WTC11 (cell line): ENCODE measurements at regions not wholly inside any gene's neighbourhood (a gene's known extent, or its start where the extent isn't known, plus 50 kb on each side); places are given as distances from the start of the nearest gene placed in this dataset.

ENCODE experiments used
- ATAC-seq: fragments of 200-7000 bp; cut with Tn5 transposase; 2 replicates; pipeline ENCODE4 v1.10.0; 2021; ENCODE audit warnings: mild to moderate bottlenecking, moderate library complexity
- CTCF ChIA-PET: fragments of 300-600 bp; sonication (Branson Sonifier 250); formaldehyde crosslinking; loops from one replicate; lab custom pipeline; 2021; ENCODE audit warnings: antibody characterized with exemption; lab: Charles Lee
- POLR2A ChIA-PET: fragments of 350-600 bp; sonication (Branson Sonifier 250); formaldehyde crosslinking; loops from one replicate; lab custom pipeline; 2021; ENCODE audit warnings: antibody characterized with exemption; lab: Charles Lee
- DNase-seq: peaks from one replicate; pipeline ENCODE4 v3.0.0; 2021; ENCODE audit warnings: low spot score
- H3K27ac Mint-ChIP-seq: 2 replicates; pipeline ENCODE4 v1.8.0; 2021; ENCODE audit warnings: mixed read lengths
- H3K27me3 Mint-ChIP-seq: 2 replicates; pipeline ENCODE4 v1.8.0; 2021; ENCODE audit warnings: low read depth, mild to moderate bottlenecking, moderate library complexity, mixed read lengths
- H3K36me3 Mint-ChIP-seq: 2 replicates; pipeline ENCODE4 v1.8.0; 2021; ENCODE audit warnings: mixed read lengths
- H3K4me1 Mint-ChIP-seq: 2 replicates; pipeline ENCODE4 v1.8.0; 2022; ENCODE audit warnings: mixed read lengths
- H3K4me3 Mint-ChIP-seq: 2 replicates; pipeline ENCODE4 v1.8.0; 2021; ENCODE audit warnings: mild to moderate bottlenecking, moderate library complexity, mixed read lengths
- H3K9me3 Mint-ChIP-seq: 2 replicates; pipeline ENCODE4 v1.8.0; 2021; ENCODE audit warnings: mixed read lengths
- ATF1 ChIP-seq: sonication (generic); formaldehyde crosslinking; IDR thresholded peaks from 2 replicates; pipeline ENCODE4 v1.8.1; 2023; ENCODE audit warnings: mild to moderate bottlenecking, moderate library complexity, missing genetic modification reagents
- CREM ChIP-seq: sonication (generic); formaldehyde crosslinking; IDR thresholded peaks from 2 replicates; pipeline ENCODE4 v1.8.1; 2022; ENCODE audit warnings: mild to moderate bottlenecking, missing genetic modification reagents, moderate library complexity
- ELF4 ChIP-seq: sonication (generic); formaldehyde crosslinking; IDR thresholded peaks from 2 replicates; pipeline ENCODE4 v1.8.1; 2022; ENCODE audit warnings: low read depth, mild to moderate bottlenecking, moderate library complexity, missing genetic modification reagents
- ETV6 ChIP-seq: sonication (generic); formaldehyde crosslinking; IDR thresholded peaks from 2 replicates; pipeline ENCODE4 v1.8.1; 2022; ENCODE audit warnings: mild to moderate bottlenecking, missing genetic modification reagents
- FOXJ3 ChIP-seq: sonication (generic); formaldehyde crosslinking; IDR thresholded peaks from 2 replicates; pipeline ENCODE4 v1.9.0; 2021; ENCODE audit warnings: missing genetic modification reagents, mild to moderate bottlenecking, borderline replicate concordance
- FOXP1 ChIP-seq: sonication (generic); formaldehyde crosslinking; IDR thresholded peaks from 2 replicates; pipeline ENCODE4 v1.8.0; 2022; ENCODE audit warnings: missing genetic modification reagents, mild to moderate bottlenecking, moderate library complexity, borderline replicate concordance
- GRHL2 ChIP-seq: fragments of 250-450 bp; sonication (Bioruptor Pico); IDR thresholded peaks from 2 replicates; pipeline ENCODE4 v1.8.0; 2022; ENCODE audit warnings: mild to moderate bottlenecking, moderate library complexity; ENCODE audit not compliant: insufficient replicate concordance, severe bottlenecking
- IRF2 ChIP-seq: sonication (generic); formaldehyde crosslinking; IDR thresholded peaks from 2 replicates; pipeline ENCODE4 v1.8.0; 2022; ENCODE audit warnings: low read depth, missing genetic modification reagents, borderline replicate concordance
- KAT7 ChIP-seq: sonication (generic); formaldehyde crosslinking; IDR thresholded peaks from 2 replicates; pipeline ENCODE4 v1.8.1; 2023; ENCODE audit warnings: missing genetic modification reagents, mild to moderate bottlenecking, borderline replicate concordance
- NFATC4 ChIP-seq: fragments of 250-450 bp; sonication (Bioruptor Pico); IDR thresholded peaks from 2 replicates; pipeline ENCODE4 v1.9.0; 2021; ENCODE audit warnings: mild to moderate bottlenecking
- NFYB ChIP-seq: sonication (generic); formaldehyde crosslinking; conservative IDR thresholded peaks from 2 replicates; pipeline ENCODE4 v1.8.0; 2022; ENCODE audit warnings: low read depth, missing genetic modification reagents
- NR2C2 ChIP-seq: sonication (generic); formaldehyde crosslinking; IDR thresholded peaks from 2 replicates; pipeline ENCODE4 v1.8.0; 2022; ENCODE audit warnings: mild to moderate bottlenecking, missing genetic modification reagents
- OVOL2 ChIP-seq: fragments of 250-450 bp; sonication (Bioruptor Pico); IDR thresholded peaks from 2 replicates; pipeline ENCODE4 v1.9.0; 2021; ENCODE audit warnings: mild to moderate bottlenecking, borderline replicate concordance
- RELA ChIP-seq: sonication (generic); formaldehyde crosslinking; IDR thresholded peaks from 2 replicates; pipeline ENCODE4 v1.8.1; 2022; ENCODE audit warnings: missing genetic modification reagents, mild to moderate bottlenecking, borderline replicate concordance
- RORB ChIP-seq: fragments of 250-450 bp; sonication (Bioruptor Pico); IDR thresholded peaks from 2 replicates; pipeline ENCODE4 v1.9.0; 2021; ENCODE audit warnings: mild to moderate bottlenecking
- ZNF121 ChIP-seq: sonication (generic); formaldehyde crosslinking; IDR thresholded peaks from 2 replicates; pipeline ENCODE4 v1.8.0; 2023; ENCODE audit warnings: missing genetic modification reagents
- ZNF138 ChIP-seq: sonication (generic); formaldehyde crosslinking; conservative IDR thresholded peaks from 2 replicates; pipeline ENCODE4 v1.8.1; 2022; ENCODE audit warnings: mild to moderate bottlenecking, moderate library complexity, missing genetic modification reagents
- TF ChIP-seq, protein P1 (sequence below): sonication (generic); formaldehyde crosslinking; conservative IDR thresholded peaks from 2 replicates; pipeline ENCODE4 v1.8.1; 2022; ENCODE audit warnings: mild to moderate bottlenecking, missing genetic modification reagents
- TF ChIP-seq, protein P2 (sequence below): sonication (generic); formaldehyde crosslinking; IDR thresholded peaks from 2 replicates; pipeline ENCODE4 v1.8.0; 2022; ENCODE audit warnings: mild to moderate bottlenecking, missing genetic modification reagents
- TF ChIP-seq, protein P3 (sequence below): fragments of 200-600 bp; IDR thresholded peaks from 2 replicates; pipeline ENCODE4 v1.8.0; 2022; ENCODE audit warnings: antibody characterized with exemption
- TF ChIP-seq, protein P4 (sequence below): sonication (generic); formaldehyde crosslinking; conservative IDR thresholded peaks from 2 replicates; pipeline ENCODE4 v1.8.1; 2023; ENCODE audit warnings: mild to moderate bottlenecking, low read depth, missing genetic modification reagents, moderate library complexity
- TF ChIP-seq, protein P5 (sequence below): fragments of 250-450 bp; sonication (Bioruptor Pico); conservative IDR thresholded peaks from 2 replicates; pipeline ENCODE4 v1.9.0; 2021; ENCODE audit warnings: mild to moderate bottlenecking
- TF ChIP-seq, protein P6 (sequence below): sonication (generic); formaldehyde crosslinking; IDR thresholded peaks from 2 replicates; pipeline ENCODE4 v1.8.1; 2022; ENCODE audit warnings: low read depth, mild to moderate bottlenecking, moderate library complexity, missing genetic modification reagents, borderline replicate concordance
- TF ChIP-seq, protein P7 (sequence below): fragments of 250-450 bp; sonication (Bioruptor Pico); IDR thresholded peaks from 2 replicates; pipeline ENCODE4 v1.9.0; 2021; ENCODE audit warnings: moderate library complexity, mild to moderate bottlenecking, inconsistent platforms, borderline replicate concordance
- TF ChIP-seq, protein P8 (sequence below): sonication (generic); formaldehyde crosslinking; IDR thresholded peaks from 2 replicates; pipeline ENCODE4 v1.8.0; 2023; ENCODE audit warnings: missing genetic modification reagents

DNA sequence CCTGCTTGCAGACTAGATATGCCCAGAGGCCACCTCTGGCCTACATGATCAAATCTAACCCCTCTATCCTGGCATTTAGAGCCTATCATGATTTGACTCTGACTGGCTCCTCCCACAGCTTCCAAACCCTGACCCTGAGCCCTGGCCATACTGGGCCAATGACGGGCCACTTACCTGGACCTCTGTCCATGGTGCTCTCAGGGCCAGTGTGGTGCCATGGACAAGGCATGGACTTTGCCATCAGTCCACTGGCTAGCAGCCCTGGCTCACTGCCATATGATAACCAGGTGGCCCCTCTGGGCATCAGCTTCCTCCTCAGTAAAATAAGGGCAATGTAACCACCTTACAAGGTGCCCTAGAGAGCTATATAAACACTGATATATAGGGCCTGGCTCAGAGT lies 713.4 kb downstream of the PTPRU start (continued):
- TF ChIP-seq, protein P1, sequence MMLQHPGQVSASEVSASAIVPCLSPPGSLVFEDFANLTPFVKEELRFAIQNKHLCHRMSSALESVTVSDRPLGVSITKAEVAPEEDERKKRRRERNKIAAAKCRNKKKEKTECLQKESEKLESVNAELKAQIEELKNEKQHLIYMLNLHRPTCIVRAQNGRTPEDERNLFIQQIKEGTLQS: no peak
- TF ChIP-seq KAT7 (no peak), NFATC4 (CRISPR knock-in tag) (no peak), GRHL2 (CRISPR knock-in tag) (no peak), NR2C2 (CRISPR knock-in tag) (no peak)

DNA sequence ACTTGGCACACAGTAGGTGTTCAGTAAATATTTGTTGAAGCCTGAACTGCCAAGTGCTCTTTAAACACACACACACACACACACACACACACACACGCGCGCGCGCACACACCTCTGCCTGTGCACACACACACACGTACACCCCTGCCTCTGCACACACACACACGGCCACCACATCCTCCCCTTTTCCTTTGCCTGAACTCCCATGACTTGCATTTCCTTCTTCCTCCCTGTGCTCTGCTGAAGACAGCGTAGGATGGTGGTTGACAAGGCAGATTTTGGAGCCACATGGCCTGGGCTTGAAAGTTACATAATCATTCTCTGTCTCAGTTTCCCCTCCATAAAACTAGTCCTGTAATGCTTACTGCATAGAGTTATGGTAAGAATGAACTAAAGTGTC lies 712.3 kb downstream of the PTPRU start:
- ATAC-seq: no peak
- DNase-seq: no peak
- peaks cover 2% of the 10 kb centered on the region for H3K27me3 Mint-ChIP-seq
- TF ChIP-seq, protein P1: no peak
- TF ChIP-seq OVOL2 (CRISPR knock-in tag) (no peak), CREM (CRISPR knock-in tag) (no peak)
- ChIA-PET POLR2A (no interaction called here), CTCF (no interaction called here)
- H3K36me3 Mint-ChIP-seq: no peaks in the 10 kb centered on the region
- H3K4me3 Mint-ChIP-seq: no peak overlapping the region
- H3K4me1 Mint-ChIP-seq: peaks cover 38% of the 10 kb centered on the region
- no peak overlapping the region for H3K27ac Mint-ChIP-seq
- H3K9me3 Mint-ChIP-seq: peaks cover 10% of the 10 kb centered on the region

DNA sequence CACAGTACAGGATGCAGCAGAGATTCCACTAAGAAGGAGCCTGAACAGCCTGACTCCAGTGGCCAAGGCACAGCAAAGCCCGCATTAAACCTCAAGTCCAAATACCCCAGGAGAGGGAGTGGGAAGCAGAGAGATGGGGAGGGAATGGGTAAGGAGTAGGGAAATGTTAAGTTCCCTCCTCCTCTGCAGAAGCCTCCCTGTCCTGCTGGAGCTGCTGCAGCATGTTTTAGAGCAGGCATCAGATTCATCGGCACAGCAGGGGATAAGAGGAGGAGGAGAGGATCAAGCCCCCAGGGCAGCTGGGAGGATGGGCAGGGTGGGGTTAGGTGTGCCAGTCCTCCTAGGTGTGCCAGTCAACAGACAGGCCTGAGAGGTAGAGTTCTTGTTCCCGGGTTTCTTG lies 709.7 kb downstream of the PTPRU start:
- no peak overlapping the region for H3K4me3 Mint-ChIP-seq
- ChIA-PET CTCF (interaction anchor here (1.0 kb wide), 2 partner anchors 46 to 153 kb away, joined by 3 to 4 read pairs; no protein-coding TSS in a partner anchor), POLR2A (no interaction called here)
- no peak for DNase-seq
- TF ChIP-seq, protein P2, sequence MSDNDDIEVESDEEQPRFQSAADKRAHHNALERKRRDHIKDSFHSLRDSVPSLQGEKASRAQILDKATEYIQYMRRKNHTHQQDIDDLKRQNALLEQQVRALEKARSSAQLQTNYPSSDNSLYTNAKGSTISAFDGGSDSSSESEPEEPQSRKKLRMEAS (CRISPR knock-in tag): no peak
- TF ChIP-seq ZNF138 (CRISPR knock-in tag) (no peak), ELF4 (CRISPR knock-in tag) (no peak), FOXJ3 (CRISPR knock-in tag) (no peak), ETV6 (no peak), FOXP1 (CRISPR knock-in tag) (no peak), NFYB (CRISPR knock-in tag) (no peak), RORB (CRISPR knock-in tag) (no peak), IRF2 (no peak), ZNF121 (no peak), ATF1 (no peak), RELA (no peak)
- TF ChIP-seq, protein P3, sequence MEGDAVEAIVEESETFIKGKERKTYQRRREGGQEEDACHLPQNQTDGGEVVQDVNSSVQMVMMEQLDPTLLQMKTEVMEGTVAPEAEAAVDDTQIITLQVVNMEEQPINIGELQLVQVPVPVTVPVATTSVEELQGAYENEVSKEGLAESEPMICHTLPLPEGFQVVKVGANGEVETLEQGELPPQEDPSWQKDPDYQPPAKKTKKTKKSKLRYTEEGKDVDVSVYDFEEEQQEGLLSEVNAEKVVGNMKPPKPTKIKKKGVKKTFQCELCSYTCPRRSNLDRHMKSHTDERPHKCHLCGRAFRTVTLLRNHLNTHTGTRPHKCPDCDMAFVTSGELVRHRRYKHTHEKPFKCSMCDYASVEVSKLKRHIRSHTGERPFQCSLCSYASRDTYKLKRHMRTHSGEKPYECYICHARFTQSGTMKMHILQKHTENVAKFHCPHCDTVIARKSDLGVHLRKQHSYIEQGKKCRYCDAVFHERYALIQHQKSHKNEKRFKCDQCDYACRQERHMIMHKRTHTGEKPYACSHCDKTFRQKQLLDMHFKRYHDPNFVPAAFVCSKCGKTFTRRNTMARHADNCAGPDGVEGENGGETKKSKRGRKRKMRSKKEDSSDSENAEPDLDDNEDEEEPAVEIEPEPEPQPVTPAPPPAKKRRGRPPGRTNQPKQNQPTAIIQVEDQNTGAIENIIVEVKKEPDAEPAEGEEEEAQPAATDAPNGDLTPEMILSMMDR: no peak
- TF ChIP-seq, protein P4, sequence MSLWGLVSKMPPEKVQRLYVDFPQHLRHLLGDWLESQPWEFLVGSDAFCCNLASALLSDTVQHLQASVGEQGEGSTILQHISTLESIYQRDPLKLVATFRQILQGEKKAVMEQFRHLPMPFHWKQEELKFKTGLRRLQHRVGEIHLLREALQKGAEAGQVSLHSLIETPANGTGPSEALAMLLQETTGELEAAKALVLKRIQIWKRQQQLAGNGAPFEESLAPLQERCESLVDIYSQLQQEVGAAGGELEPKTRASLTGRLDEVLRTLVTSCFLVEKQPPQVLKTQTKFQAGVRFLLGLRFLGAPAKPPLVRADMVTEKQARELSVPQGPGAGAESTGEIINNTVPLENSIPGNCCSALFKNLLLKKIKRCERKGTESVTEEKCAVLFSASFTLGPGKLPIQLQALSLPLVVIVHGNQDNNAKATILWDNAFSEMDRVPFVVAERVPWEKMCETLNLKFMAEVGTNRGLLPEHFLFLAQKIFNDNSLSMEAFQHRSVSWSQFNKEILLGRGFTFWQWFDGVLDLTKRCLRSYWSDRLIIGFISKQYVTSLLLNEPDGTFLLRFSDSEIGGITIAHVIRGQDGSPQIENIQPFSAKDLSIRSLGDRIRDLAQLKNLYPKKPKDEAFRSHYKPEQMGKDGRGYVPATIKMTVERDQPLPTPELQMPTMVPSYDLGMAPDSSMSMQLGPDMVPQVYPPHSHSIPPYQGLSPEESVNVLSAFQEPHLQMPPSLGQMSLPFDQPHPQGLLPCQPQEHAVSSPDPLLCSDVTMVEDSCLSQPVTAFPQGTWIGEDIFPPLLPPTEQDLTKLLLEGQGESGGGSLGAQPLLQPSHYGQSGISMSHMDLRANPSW (CRISPR knock-in tag): no peak
- TF ChIP-seq, protein P5, sequence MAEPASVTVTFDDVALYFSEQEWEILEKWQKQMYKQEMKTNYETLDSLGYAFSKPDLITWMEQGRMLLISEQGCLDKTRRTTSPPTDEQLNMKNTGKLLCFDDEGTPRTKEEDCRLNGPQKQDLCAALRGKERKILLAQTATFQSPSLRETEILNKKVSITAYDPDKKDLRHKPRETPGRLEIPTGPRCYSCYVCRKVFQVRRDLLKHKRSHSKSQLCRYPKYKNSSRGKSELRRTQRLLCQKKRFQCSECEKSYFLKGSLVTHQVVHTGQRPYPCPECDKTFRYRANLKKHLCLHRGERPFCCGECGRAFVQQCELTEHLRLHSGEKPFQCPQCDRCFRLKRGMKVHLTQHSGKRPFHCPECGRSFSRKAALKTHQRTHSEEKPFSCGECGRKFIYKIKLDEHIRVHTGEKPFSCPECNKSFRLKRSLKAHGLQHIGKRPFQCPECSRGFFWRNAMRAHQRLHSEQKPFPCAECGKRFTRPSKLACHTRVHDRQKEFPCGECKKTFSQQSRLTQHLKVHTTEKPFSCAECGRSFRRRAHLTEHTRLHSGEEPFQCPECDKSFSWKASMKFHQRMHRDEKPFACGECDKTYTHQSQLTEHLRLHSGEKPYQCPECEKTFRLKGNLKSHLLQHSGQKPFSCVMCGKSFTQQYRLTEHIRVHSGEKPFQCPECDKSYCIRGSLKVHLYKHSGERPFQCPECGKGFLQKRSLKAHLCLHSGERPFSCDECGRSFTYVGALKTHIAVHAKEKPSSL (CRISPR knock-in tag): no peak
- TF ChIP-seq, protein P6, sequence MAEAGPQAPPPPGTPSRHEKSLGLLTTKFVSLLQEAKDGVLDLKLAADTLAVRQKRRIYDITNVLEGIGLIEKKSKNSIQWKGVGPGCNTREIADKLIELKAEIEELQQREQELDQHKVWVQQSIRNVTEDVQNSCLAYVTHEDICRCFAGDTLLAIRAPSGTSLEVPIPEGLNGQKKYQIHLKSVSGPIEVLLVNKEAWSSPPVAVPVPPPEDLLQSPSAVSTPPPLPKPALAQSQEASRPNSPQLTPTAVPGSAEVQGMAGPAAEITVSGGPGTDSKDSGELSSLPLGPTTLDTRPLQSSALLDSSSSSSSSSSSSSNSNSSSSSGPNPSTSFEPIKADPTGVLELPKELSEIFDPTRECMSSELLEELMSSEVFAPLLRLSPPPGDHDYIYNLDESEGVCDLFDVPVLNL (CRISPR knock-in tag): no peak
- TF ChIP-seq, protein P7, sequence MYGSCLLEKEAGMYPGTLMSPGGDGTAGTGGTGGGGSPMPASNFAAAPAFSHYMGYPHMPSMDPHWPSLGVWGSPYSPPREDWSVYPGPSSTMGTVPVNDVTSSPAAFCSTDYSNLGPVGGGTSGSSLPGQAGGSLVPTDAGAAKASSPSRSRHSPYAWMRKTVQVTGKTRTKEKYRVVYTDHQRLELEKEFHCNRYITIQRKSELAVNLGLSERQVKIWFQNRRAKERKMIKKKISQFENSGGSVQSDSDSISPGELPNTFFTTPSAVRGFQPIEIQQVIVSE: no peak
- TF ChIP-seq, protein P8, sequence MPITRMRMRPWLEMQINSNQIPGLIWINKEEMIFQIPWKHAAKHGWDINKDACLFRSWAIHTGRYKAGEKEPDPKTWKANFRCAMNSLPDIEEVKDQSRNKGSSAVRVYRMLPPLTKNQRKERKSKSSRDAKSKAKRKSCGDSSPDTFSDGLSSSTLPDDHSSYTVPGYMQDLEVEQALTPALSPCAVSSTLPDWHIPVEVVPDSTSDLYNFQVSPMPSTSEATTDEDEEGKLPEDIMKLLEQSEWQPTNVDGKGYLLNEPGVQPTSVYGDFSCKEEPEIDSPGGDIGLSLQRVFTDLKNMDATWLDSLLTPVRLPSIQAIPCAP (CRISPR knock-in tag): no peak
- H3K27me3 Mint-ChIP-seq: peaks cover 2% of the 10 kb centered on the region
- peak; percentile 36 for ATAC-seq
- no peak overlapping the region for H3K27ac Mint-ChIP-seq
- no peaks in the 10 kb centered on the region for H3K36me3 Mint-ChIP-seq
- peaks cover 3% of the 10 kb centered on the region for H3K9me3 Mint-ChIP-seq
- peaks cover 38% of the 10 kb centered on the region for H3K4me1 Mint-ChIP-seq
